ENCODE measurements at regions not wholly inside any gene's neighbourhood (a gene's known extent, or its start where the extent isn't known, plus 50 kb on each side); places are given as distances from the start of the nearest gene placed in this dataset.

DNA sequence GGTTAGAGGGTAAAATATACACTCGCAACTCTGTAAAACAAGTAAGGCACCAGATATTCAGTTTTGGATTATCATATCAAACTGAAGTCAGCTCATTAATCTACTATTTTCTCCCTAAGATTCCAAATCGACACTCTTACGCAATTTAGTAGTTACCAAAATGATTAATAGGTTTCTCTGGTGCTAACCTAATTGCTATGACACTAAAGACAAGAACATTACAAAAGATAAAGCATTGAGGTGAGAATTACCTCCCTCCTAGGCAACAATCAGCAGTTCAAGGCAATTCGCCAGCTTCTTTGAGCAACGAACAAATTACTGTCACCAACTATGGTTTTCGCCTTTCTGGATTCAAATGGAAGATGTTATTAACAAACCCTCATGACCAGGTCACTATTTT lies 1305.0 kb downstream of the ROBO2 start:
- DNase-seq (ENCODE audit: low read depth, low spot score): no peak
- in situ Hi-C loops (cut with HindIII; ENCODE audit: low sequenced_read_pairs): no loop called here
- TF ChIP-seq, protein P1, sequence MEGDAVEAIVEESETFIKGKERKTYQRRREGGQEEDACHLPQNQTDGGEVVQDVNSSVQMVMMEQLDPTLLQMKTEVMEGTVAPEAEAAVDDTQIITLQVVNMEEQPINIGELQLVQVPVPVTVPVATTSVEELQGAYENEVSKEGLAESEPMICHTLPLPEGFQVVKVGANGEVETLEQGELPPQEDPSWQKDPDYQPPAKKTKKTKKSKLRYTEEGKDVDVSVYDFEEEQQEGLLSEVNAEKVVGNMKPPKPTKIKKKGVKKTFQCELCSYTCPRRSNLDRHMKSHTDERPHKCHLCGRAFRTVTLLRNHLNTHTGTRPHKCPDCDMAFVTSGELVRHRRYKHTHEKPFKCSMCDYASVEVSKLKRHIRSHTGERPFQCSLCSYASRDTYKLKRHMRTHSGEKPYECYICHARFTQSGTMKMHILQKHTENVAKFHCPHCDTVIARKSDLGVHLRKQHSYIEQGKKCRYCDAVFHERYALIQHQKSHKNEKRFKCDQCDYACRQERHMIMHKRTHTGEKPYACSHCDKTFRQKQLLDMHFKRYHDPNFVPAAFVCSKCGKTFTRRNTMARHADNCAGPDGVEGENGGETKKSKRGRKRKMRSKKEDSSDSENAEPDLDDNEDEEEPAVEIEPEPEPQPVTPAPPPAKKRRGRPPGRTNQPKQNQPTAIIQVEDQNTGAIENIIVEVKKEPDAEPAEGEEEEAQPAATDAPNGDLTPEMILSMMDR (IDR thresholded peaks at IDR 0.05; ENCODE audit: low read depth, low read length): no peak
- no peak overlapping the region for H3K4me3 ChIP-seq (ENCODE audit: low read depth, low read length)

GRCh38 chr3:78347176-78347575 lies 1307.3 kb downstream of the ROBO2 start:
- in situ Hi-C loops (cut with HindIII; ENCODE audit: low sequenced_read_pairs): no loop called here
- TF ChIP-seq, protein P1 (IDR thresholded peaks at IDR 0.05; ENCODE audit: low read depth, low read length): no peak
- no peak overlapping the region for H3K4me3 ChIP-seq (ENCODE audit: low read depth, low read length)
- no peak for DNase-seq (ENCODE audit: low read depth, low spot score)

- in situ Hi-C loops (cut with HindIII; ENCODE audit: low sequenced_read_pairs): no loop called here
- TF ChIP-seq, protein P1 (IDR thresholded peaks at IDR 0.05; ENCODE audit: low read depth, low read length): no peak
Measured at GRCh38 chr3:78348664-78349063, 1308.8 kb downstream of the ROBO2 start.

GRCh38 chr3:78349571-78349970 lies 1309.7 kb downstream of the ROBO2 start:
- in situ Hi-C loops (cut with HindIII; ENCODE audit: low sequenced_read_pairs): no loop called here
- DNase-seq (ENCODE audit: low read depth, low spot score): no peak
- H3K4me3 ChIP-seq (ENCODE audit: low read depth, low read length): no peak overlapping the region
- TF ChIP-seq, protein P1 (IDR thresholded peaks at IDR 0.05; ENCODE audit: low read depth, low read length): no peak

More at GRCh38 chr3:78348664-78349063, 1308.8 kb downstream of the ROBO2 start:
- DNase-seq (ENCODE audit: low read depth, low spot score): no peak
- no peak overlapping the region for H3K4me3 ChIP-seq (ENCODE audit: low read depth, low read length)

- in situ Hi-C loops (cut with HindIII; ENCODE audit: low sequenced_read_pairs): no loop called here
Measured at GRCh38 chr3:78351334-78351733, 1311.4 kb downstream of the ROBO2 start.

GRCh38 chr3:78353231-78353630 lies 1313.3 kb downstream of the ROBO2 start:
- in situ Hi-C loops (cut with HindIII; ENCODE audit: low sequenced_read_pairs): no loop called here
- H3K4me3 ChIP-seq (ENCODE audit: low read depth, low read length): no peak overlapping the region
- DNase-seq (ENCODE audit: low read depth, low spot score): no peak
- TF ChIP-seq, protein P1 (IDR thresholded peaks at IDR 0.05; ENCODE audit: low read depth, low read length): no peak

More at GRCh38 chr3:78351334-78351733, 1311.4 kb downstream of the ROBO2 start:
- TF ChIP-seq, protein P1 (IDR thresholded peaks at IDR 0.05; ENCODE audit: low read depth, low read length): no peak
- no peak overlapping the region for H3K4me3 ChIP-seq (ENCODE audit: low read depth, low read length)
- no peak for DNase-seq (ENCODE audit: low read depth, low spot score)

DNA sequence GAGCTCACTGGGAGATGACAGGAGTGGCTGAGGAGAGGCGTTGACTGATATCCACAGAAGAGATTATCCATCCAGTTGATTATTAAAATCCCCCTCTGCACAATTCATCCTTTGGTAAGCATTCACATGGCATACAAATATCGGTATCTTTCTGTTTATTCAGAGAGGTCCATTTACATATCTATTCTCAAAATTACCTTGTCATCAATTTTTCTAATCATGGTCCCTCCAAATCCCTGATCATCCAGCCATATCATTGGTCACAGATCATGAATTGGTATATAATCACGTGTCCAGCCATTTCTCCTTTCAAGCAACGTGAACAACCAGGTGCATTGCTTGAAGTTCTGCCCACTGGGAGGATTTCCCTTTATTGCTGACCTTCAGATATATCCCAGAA lies 1321.0 kb downstream of the ROBO2 start:
- DNase-seq (ENCODE audit: low read depth, low spot score): no peak
- in situ Hi-C loops (cut with HindIII; ENCODE audit: low sequenced_read_pairs): no loop called here
- TF ChIP-seq, protein P1 (IDR thresholded peaks at IDR 0.05; ENCODE audit: low read depth, low read length): no peak
- no peak overlapping the region for H3K4me3 ChIP-seq (ENCODE audit: low read depth, low read length)
